Esophagus squamous epithelium (tissue), 5 donors: ENCODE measurements at regions not wholly inside any gene's neighbourhood (a gene's known extent, or its start where the extent isn't known, plus 50 kb on each side); places are given as distances from the start of the nearest gene placed in this dataset.

Experiments
- DNase-seq: peaks from one replicate; lab custom pipeline; 2025; lab: John Stamatoyannopoulos, UW
- H3K27ac ChIP-seq, 4 donors: fragments of 200-600 bp; sonication (generic); one replicate each; pipeline ENCODE4 v1.5.1; 2016 to 2019; ENCODE audit warnings: mild to moderate bottlenecking in 1 of 4
- H3K27me3 ChIP-seq, 4 donors: fragments of 200-600 bp; sonication (generic); 1 replicate in 3 of 4; 2 replicates in 1 of 4; pipeline versions ENCODE4 v1.5.1 to v1.6.0; 2017 to 2021; ENCODE audit warnings: antibody characterized with exemption in 1 of 4
- H3K36me3 ChIP-seq, 3 donors: fragments of 200-600 bp; sonication (generic); one replicate each; pipeline ENCODE4 v1.5.1; 2016 to 2019
- H3K4me1 ChIP-seq, 3 donors: fragments of 200-600 bp; sonication (generic); one replicate each; pipeline ENCODE4 v1.5.1; 2017 to 2019
- H3K4me3 ChIP-seq, 4 donors: fragments of 200-600 bp; sonication (generic); 1 replicate in 3 of 4; 2 replicates in 1 of 4; pipeline ENCODE4 v1.5.1; 2016 to 2019; ENCODE audit warnings: mild to moderate bottlenecking in 2 of 4, moderate library complexity in 1 of 4
- H3K9me3 ChIP-seq, 3 donors: fragments of 200-600 bp; sonication (generic); one replicate each; pipeline ENCODE4 v1.5.1; 2016 to 2019
- POLR2A ChIP-seq, 4 donors: fragments of 450-650 bp; IDR thresholded peaks; one replicate each; pipeline ENCODE4 v1.6.1; 2017; ENCODE audit warnings: antibody characterized with exemption in 4 of 4, mild to moderate bottlenecking in 4 of 4, moderate library complexity in 3 of 4
- WGBS, 2 donors: methylation state at CpG; one replicate each; pipeline ENCODE4 v1.1.5; 2018; 5-methylcytosine and 5-hydroxymethylcytosine counted together
- intact Hi-C: fragments of 100-400 bp; cut with DNase I; formaldehyde crosslinking; loops from one replicate; pipeline ENCODE4 v1.15.0; 2022
- TF ChIP-seq, protein P1 (sequence below), 6 experiments: fragments of 450-650 bp in 4 of 6; fragments of 200-600 bp in 2 of 6; sonication (generic) in 2 of 6; IDR thresholded peaks; one replicate each; pipeline ENCODE4 v1.5.1; 2016 to 2019; ENCODE audit warnings: antibody characterized with exemption in 6 of 6, mild to moderate bottlenecking in 4 of 6, moderate library complexity in 4 of 6
- donor health status: DM: yes; HTN: yes; CAD: no.

- Histone ChIP-seq H3K27me3 (peaks cover 0 to 19% (median 0%) of the 10 kb centered on the region in 4 donors), H3K4me1 (no peaks in the 10 kb centered on the region), H3K27ac (no peak overlapping the region), H3K36me3 (no peaks in the 10 kb centered on the region), H3K9me3 (peaks cover 0 to 7% (median 0%) of the 10 kb centered on the region in 3 donors), H3K4me3 (no peak overlapping the region)
- DNase-seq = no peak
- WGBS, 2 donors = 62 to 68% methylated on average over 4 of the region's 4 CpGs
- intact Hi-C loops = no loop called here
- TF ChIP-seq, protein P1, sequence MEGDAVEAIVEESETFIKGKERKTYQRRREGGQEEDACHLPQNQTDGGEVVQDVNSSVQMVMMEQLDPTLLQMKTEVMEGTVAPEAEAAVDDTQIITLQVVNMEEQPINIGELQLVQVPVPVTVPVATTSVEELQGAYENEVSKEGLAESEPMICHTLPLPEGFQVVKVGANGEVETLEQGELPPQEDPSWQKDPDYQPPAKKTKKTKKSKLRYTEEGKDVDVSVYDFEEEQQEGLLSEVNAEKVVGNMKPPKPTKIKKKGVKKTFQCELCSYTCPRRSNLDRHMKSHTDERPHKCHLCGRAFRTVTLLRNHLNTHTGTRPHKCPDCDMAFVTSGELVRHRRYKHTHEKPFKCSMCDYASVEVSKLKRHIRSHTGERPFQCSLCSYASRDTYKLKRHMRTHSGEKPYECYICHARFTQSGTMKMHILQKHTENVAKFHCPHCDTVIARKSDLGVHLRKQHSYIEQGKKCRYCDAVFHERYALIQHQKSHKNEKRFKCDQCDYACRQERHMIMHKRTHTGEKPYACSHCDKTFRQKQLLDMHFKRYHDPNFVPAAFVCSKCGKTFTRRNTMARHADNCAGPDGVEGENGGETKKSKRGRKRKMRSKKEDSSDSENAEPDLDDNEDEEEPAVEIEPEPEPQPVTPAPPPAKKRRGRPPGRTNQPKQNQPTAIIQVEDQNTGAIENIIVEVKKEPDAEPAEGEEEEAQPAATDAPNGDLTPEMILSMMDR (IDR thresholded peaks at IDR 0.05) = no peak
- no peak for TF ChIP-seq POLR2A (IDR thresholded peaks at IDR 0.05)
Observed at GRCh38 chr2:239638376-239638775, 237.6 kb upstream of the HDAC4 start.

GRCh38 chr2:239636808-239637207, 236.0 kb upstream of the HDAC4 start:
- Histone ChIP-seq H3K4me3 (no peak overlapping the region), H3K36me3 (no peaks in the 10 kb centered on the region), H3K27ac (no peak overlapping the region), H3K4me1 (no peaks in the 10 kb centered on the region), H3K9me3 (peaks cover 0 to 7% (median 0%) of the 10 kb centered on the region in 3 donors), H3K27me3 (peaks cover 0 to 19% (median 0%) of the 10 kb centered on the region in 4 donors)
- no peak for TF ChIP-seq POLR2A (IDR thresholded peaks at IDR 0.05)
- TF ChIP-seq, protein P1 (IDR thresholded peaks at IDR 0.05) = no peak
- intact Hi-C loops = no loop called here
- 75 to 84% methylated on average over 3 of the region's 3 CpGs for WGBS, 2 donors
- DNase-seq = no peak

GRCh38 chr2:239634769-239635168, 233.9 kb upstream of the HDAC4 start:
- TF ChIP-seq, protein P1 (IDR thresholded peaks at IDR 0.05) = no peak
- TF ChIP-seq POLR2A (IDR thresholded peaks at IDR 0.05) = no peak
- intact Hi-C loops = no loop called here
- no peak for DNase-seq
- Histone ChIP-seq H3K27ac (no peak overlapping the region), H3K4me1 (peaks cover 3 to 16% (median 9%) of the 10 kb centered on the region in 3 donors), H3K27me3 (peaks cover 0 to 19% (median 0%) of the 10 kb centered on the region in 4 donors), H3K4me3 (no peak overlapping the region), H3K9me3 (peaks cover 0 to 7% (median 0%) of the 10 kb centered on the region in 3 donors), H3K36me3 (no peaks in the 10 kb centered on the region)
- WGBS, 2 donors = 83 to 97% methylated on average over 3 to 4 of the region's 4 CpGs

DNA sequence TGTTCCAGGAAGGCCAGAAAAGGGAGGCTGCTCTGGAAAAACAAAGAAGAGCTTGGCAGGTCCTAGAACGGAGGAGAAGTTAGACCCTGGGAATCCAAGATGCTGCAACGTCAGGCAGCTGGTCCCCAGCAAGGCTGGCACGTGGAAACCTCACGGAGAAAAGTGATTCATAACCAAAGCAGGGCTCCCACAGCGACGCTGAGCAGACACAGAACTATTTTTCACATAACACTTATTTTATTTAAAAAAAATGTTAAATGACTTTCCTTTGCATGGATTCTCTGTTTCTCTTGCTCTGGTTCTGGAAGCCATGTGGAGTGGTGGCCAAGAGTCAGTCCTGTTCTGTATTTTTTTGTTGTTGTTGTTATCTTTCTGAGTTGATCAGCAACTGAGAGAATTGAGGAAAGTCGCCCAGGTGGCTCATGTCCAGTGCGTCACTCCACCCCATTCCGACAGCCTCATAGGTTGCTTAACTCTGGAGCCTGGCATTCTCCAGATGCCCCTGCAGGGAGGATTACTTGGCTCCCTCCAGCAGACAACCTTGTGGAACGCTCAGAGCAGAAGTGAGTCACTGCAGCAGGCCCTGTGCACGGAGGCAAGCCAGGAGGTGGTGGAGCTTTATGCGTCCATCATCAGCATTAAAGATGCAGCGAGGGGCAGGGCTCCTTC, 229.9 kb upstream of the HDAC4 start:
- no peak for DNase-seq
- Histone ChIP-seq H3K27ac (peak overlapping the region in 1 of 4 donors; percentile 52), H3K27me3 (peaks cover 0 to 10% (median 0%) of the 10 kb centered on the region in 4 donors), H3K36me3 (no peaks in the 10 kb centered on the region), H3K9me3 (no peaks in the 10 kb centered on the region), H3K4me3 (no peak overlapping the region), H3K4me1 (peaks cover 3 to 16% (median 9%) of the 10 kb centered on the region in 3 donors)
- intact Hi-C loops = no loop called here
- no peak for TF ChIP-seq POLR2A (IDR thresholded peaks at IDR 0.05)
- TF ChIP-seq, protein P1 (IDR thresholded peaks at IDR 0.05) = no peak
- WGBS, 2 donors = 36 to 47% methylated on average over 13 of the region's 13 CpGs

GRCh38 chr2:239629926-239630617, 229.3 kb upstream of the HDAC4 start:
- intact Hi-C loops = no loop called here
- DNase-seq = no peak
- peaks cover 0 to 5% (median 0%) of the 10 kb centered on the region in 4 donors for H3K27me3 ChIP-seq
- peaks cover 3 to 16% (median 9%) of the 10 kb centered on the region in 3 donors for H3K4me1 ChIP-seq
- peak overlapping the region in 1 of 4 donors; percentile 52 for H3K27ac ChIP-seq
- TF ChIP-seq POLR2A (IDR thresholded peaks at IDR 0.05) = no peak
- TF ChIP-seq, protein P1 (IDR thresholded peaks at IDR 0.05) = no peak
- no peaks in the 10 kb centered on the region for H3K9me3 ChIP-seq
- H3K4me3 ChIP-seq = no peak overlapping the region
- no peaks in the 10 kb centered on the region for H3K36me3 ChIP-seq
- 58 to 62% methylated on average over 7 of the region's 7 CpGs for WGBS, 2 donors
